GM21825 (cell line): ENCODE measurements at regions not wholly inside any gene's neighbourhood (a gene's known extent, or its start where the extent isn't known, plus 50 kb on each side); places are given as distances from the start of the nearest gene placed in this dataset.

Experiments
- ATAC-seq: cut with Tn5 transposase; IDR thresholded peaks from one replicate; pipeline ENCODE4 v1.9.1; 2021; ENCODE audit warnings: mild to moderate bottlenecking, moderate library complexity; ENCODE audit not compliant: unreplicated experiment

- ATAC-seq, result no peak
These were observed 61.6 kb upstream of the LINC00305 start for GRCh38 chr18:64210401-64210949.

GRCh38 chr18:64208516-64208915, 59.6 kb upstream of the LINC00305 start:
- no peak for ATAC-seq

- ATAC-seq, result no peak
These were observed 58.9 kb upstream of the LINC00305 start for GRCh38 chr18:64207820-64208219.

GRCh38 chr18:64203295-64203694, 54.4 kb upstream of the LINC00305 start:
- ATAC-seq, result no peak

GRCh38 chr18:64202863-64203262, 54.0 kb upstream of the LINC00305 start:
- ATAC-seq, result no peak

GRCh38 chr18:64202210-64202836, 53.4 kb upstream of the LINC00305 start:
- no peak for ATAC-seq

- no peak for ATAC-seq
These were observed 52.9 kb upstream of the LINC00305 start for GRCh38 chr18:64201781-64202180.

GRCh38 chr18:64199581-64199980, 50.7 kb upstream of the LINC00305 start:
- no peak for ATAC-seq
